ENCODE measurements at regions not wholly inside any gene's neighbourhood (a gene's known extent, or its start where the extent isn't known, plus 50 kb on each side); places are given as distances from the start of the nearest gene placed in this dataset.

DNA sequence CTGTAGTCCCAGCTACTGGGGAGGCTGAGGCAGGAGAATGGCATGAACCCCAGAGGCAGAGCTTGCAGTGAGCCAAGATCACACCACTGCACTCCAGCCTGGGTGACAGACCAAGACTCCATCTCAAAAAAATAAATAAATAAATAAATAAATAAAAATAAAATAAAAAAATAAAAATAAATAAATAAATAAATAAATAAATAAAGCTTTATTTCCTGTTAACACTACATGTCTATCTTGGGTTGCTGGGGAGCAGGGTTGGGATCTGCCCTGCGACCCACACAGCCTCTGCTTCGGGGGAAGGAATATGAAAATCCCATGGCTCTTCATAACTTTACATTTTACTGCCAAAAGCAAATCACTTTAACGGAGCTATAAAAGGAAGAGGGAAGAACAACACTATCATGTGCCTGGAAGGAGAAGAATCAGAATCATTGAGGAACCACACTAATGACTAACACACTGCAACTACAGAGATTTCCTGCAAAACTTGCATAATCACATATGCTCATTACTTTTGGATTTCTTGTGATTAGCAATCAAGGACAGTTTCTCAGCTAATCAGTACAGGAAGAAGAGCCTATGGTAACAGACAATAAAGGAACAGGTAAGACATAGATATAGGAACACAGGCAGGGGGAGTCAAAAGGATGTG lies 72.8 kb upstream of the CD55 start:
- no CpG with 5 or more reads among the region's 3 CpGs for WGBS, 2 experiments (ENCODE audit: extremely low coverage in 2 of 2, insufficient read length in 1 of 2)

More for the DNA sequence above, 72.8 kb upstream of the CD55 start:
- POLR2A ChIA-PET (ENCODE audit: unreplicated experiment), result no interaction called here
- Histone ChIP-seq H3K4me1 (ENCODE audit: control insufficient read depth, insufficient read depth, low read length) (peaks cover 6% of the 10 kb centered on the region), H3K27ac (ENCODE audit: insufficient read depth, low read length) (no peak overlapping the region), H4K8ac (ENCODE audit: low read depth in 2 of 2, low read length in 2 of 2) (no peak overlapping the region), H2BK5ac (ENCODE audit: low read depth, low read length, poor library complexity, severe bottlenecking) (no peak overlapping the region), H4K91ac (ENCODE audit: insufficient read depth, low read depth, low read length) (no peak overlapping the region), H4K5ac (ENCODE audit: low read depth, low read length) (no peak overlapping the region), H2AK9ac (replicated peaks; ENCODE audit: low read depth, low read length, poor library complexity) (no peak overlapping the region), H3K79me1 (ENCODE audit: low read depth in 1 of 2, low read length in 2 of 2) (no peaks in the 10 kb centered on the region), H3K4me3 (ENCODE audit: insufficient read depth, low read depth, low read length) (no peak overlapping the region), H3K56ac (ENCODE audit: extremely low read depth, insufficient read depth, low read length) (no peak overlapping the region), H3K9me1 (ENCODE audit: insufficient read depth, low read length) (peaks cover 6% of the 10 kb centered on the region; the same call in 1 of the 2 replicates), H3K4ac (ENCODE audit: low read depth, low read length) (no peak overlapping the region), H2BK120ac (ENCODE audit: low read depth, low read length) (no peak overlapping the region), H3K14ac (replicated peaks; ENCODE audit: low read depth, low read length) (no peak overlapping the region), H3K9me3 (ENCODE audit: control insufficient read depth, insufficient read depth, low read length) (no peaks in the 10 kb centered on the region), H2AK5ac (ENCODE audit: low read depth, low read length) (no peak overlapping the region), H3K36me3 (ENCODE audit: control insufficient read depth, insufficient read depth, low read length) (no peaks in the 10 kb centered on the region), H2BK20ac (ENCODE audit: low read depth, low read length) (0 out of 2 replicates have a peak overlapping the region, but pooled peaks have one; percentile 14), H3K23ac (ENCODE audit: low read depth, low read length) (no peak overlapping the region), H2BK15ac (ENCODE audit: low read depth, low read length) (no peak overlapping the region), H3K4me2 (ENCODE audit: low read depth, low read length) (no peak overlapping the region), H3K27me3 (ENCODE audit: control insufficient read depth, insufficient read depth, low read length) (no peaks in the 10 kb centered on the region), H3K9ac (ENCODE audit: low read depth, low read length) (no peak overlapping the region), H4K20me1 (ENCODE audit: insufficient read depth, low read length) (no peaks in the 10 kb centered on the region), H3K18ac (ENCODE audit: low read depth, low read length) (peak overlapping the region; percentile 46; the same call in 1 of the 2 replicates), H2AFZ (replicated peaks; ENCODE audit: low read length, poor library complexity) (no peak overlapping the region)
- peak; percentile 1 for DNase-seq
- no peak for ATAC-seq (ENCODE audit: low read depth)
- CTCF ChIA-PET, result no interaction called here
- no peak for TF ChIP-seq SMC3 (IDR thresholded peaks at IDR 0.05; ENCODE audit: low read depth, low read length)
- TF ChIP-seq, protein P1, sequence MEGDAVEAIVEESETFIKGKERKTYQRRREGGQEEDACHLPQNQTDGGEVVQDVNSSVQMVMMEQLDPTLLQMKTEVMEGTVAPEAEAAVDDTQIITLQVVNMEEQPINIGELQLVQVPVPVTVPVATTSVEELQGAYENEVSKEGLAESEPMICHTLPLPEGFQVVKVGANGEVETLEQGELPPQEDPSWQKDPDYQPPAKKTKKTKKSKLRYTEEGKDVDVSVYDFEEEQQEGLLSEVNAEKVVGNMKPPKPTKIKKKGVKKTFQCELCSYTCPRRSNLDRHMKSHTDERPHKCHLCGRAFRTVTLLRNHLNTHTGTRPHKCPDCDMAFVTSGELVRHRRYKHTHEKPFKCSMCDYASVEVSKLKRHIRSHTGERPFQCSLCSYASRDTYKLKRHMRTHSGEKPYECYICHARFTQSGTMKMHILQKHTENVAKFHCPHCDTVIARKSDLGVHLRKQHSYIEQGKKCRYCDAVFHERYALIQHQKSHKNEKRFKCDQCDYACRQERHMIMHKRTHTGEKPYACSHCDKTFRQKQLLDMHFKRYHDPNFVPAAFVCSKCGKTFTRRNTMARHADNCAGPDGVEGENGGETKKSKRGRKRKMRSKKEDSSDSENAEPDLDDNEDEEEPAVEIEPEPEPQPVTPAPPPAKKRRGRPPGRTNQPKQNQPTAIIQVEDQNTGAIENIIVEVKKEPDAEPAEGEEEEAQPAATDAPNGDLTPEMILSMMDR (conservative IDR thresholded peaks at IDR 0.05; ENCODE audit: low read depth, low read length), result no peak
- TF ChIP-seq CEBPB (IDR thresholded peaks at IDR 0.05; ENCODE audit: low read depth, low read length), result 0 out of 2 replicates have a peak, but pooled peaks have one; percentile 16
- intact Hi-C loops (cut with micrococcal nuclease), result no loop called here
- no TSS peak for BruUV-seq (replicated peaks)
- dilution Hi-C loops (cut with HindIII; ENCODE audit: low sequenced_read_pairs, unreplicated experiment), result no loop called here
- in situ Hi-C loops (cut with MboI; ENCODE audit: low sequenced_read_pairs), result no loop called here
